Astrocyte of the cerebellum (primary cell): ENCODE measurements at regions not wholly inside any gene's neighbourhood (a gene's known extent, or its start where the extent isn't known, plus 50 kb on each side); places are given as distances from the start of the nearest gene placed in this dataset.

Source experiments
- DNase-seq: peaks from one replicate; pipeline ENCODE4 v3.0.0-alpha.2; 2011; ENCODE audit warnings: low read depth
- H3K4me3 ChIP-seq: 2 replicates; pipeline ENCODE4 v1.5.1; 2011; ENCODE audit warnings: mild to moderate bottlenecking, low read depth, low read length, moderate library complexity
- CTCF ChIP-seq: IDR thresholded peaks from 2 replicates; pipeline ENCODE4 v1.5.1; 2012; ENCODE audit warnings: low read length, low read depth, moderate library complexity, mild to moderate bottlenecking; ENCODE audit errors: missing control alignments
- in situ Hi-C: cut with HindIII; loops from 2 replicates; pipeline ENCODE4 v1.10.0; 2017; ENCODE audit warnings: low sequenced_read_pairs

- no peak for TF ChIP-seq CTCF
- in situ Hi-C loops = no loop called here
- H3K4me3 ChIP-seq = no peak overlapping the region
- DNase-seq = no peak
These were observed 439.2 kb upstream of the FAM47C start for GRCh38 chrX:36568946-36569345.

GRCh38 chrX:36573720-36574119, 434.4 kb upstream of the FAM47C start:
- no peak for DNase-seq
- TF ChIP-seq CTCF = no peak
- in situ Hi-C loops = no loop called here
- H3K4me3 ChIP-seq = no peak overlapping the region

GRCh38 chrX:36575670-36576069, 432.5 kb upstream of the FAM47C start:
- H3K4me3 ChIP-seq = no peak overlapping the region
- in situ Hi-C loops = no loop called here
- no peak for DNase-seq
- TF ChIP-seq CTCF = no peak

- no peak for TF ChIP-seq CTCF
- in situ Hi-C loops = no loop called here
- DNase-seq = no peak
- no peak overlapping the region for H3K4me3 ChIP-seq
These were observed 431.2 kb upstream of the FAM47C start for GRCh38 chrX:36577006-36577405.

- DNase-seq = no peak
- no peak for TF ChIP-seq CTCF
- no peak overlapping the region for H3K4me3 ChIP-seq
- in situ Hi-C loops = no loop called here
These were observed 427.1 kb upstream of the FAM47C start for GRCh38 chrX:36581030-36581429.

GRCh38 chrX:36583674-36584073, 424.5 kb upstream of the FAM47C start:
- no peak for TF ChIP-seq CTCF
- no peak overlapping the region for H3K4me3 ChIP-seq
- DNase-seq = no peak
- in situ Hi-C loops = no loop called here
